ENCODE measurements at regions not wholly inside any gene's neighbourhood (a gene's known extent, or its start where the extent isn't known, plus 50 kb on each side); places are given as distances from the start of the nearest gene placed in this dataset.

DNA sequence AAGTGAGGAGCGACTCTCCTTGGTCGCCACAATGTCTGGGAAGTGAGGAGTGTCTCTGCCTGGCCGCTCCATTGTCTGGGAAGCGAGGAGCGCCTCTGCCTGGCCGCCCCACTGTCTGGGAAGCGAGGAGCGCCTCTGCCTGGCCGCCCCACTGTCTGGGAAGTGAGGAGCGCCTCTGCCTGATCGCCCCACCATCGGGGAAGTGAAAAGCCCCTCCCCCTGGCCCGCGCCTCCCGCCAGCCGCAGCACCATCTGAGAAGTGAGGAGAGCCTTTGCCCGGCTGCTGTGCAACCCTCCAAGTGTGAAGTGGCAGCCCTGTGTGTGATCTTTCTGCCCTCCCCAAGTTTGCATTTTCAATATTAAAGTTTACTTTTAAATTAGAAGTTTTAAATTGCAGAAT, 95.0 kb upstream of the PPP2R5A start:
- DNase-seq (ENCODE audit: low spot score): no peak

DNA sequence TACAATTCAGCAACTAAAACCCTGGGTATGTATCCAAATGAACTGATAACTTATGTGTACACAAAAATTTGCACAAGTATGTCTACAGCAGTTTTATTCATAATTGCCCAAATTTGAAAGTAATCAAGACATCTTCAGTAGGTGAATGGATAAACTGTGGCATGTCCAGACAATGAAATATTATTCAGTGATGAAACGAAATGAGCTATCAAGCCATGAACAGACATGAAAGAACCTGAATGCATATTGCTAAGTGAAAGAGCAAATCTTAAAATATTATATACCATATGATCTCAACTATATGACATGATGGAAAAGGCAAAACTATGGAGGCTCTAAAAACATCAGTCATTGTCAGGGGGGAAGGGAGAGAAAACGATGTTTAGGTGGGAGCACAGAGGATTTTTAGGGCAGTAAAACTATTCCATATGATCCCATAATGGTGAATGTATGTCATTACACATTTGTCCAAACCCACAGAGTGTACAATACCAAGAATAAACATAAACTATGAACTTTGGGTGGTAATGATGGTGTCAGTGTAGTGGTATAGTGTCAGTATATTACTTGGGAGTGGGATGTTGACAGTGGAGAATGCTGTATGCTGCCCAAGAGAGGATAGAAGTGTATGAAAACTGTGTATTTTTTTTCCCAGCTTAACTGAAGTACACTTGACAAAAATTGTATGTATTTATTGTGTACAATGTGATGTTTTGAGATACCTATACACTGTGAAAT, 92.8 kb upstream of the PPP2R5A start:
- DNase-seq (ENCODE audit: low spot score): no peak

DNA sequence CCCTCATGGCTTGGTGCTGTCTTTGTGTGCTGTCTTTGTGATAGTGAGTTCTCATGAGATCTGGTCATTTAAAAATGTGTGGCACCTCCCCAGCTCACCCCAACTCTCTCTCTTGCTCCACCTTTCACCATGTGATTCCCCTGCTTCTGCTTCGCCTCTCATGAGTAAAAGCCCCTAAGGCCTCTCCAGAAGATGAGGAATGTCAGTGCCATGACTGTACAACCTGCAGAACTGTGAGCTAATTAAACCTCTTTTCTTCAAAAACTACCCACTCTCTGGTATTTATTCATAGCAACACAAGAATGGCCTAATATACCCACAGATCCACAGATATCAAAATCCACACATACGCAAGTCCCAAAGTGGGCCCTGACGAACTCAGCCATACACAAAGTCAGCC, 88.9 kb upstream of the PPP2R5A start:
- no peak for DNase-seq (ENCODE audit: low spot score)

DNA sequence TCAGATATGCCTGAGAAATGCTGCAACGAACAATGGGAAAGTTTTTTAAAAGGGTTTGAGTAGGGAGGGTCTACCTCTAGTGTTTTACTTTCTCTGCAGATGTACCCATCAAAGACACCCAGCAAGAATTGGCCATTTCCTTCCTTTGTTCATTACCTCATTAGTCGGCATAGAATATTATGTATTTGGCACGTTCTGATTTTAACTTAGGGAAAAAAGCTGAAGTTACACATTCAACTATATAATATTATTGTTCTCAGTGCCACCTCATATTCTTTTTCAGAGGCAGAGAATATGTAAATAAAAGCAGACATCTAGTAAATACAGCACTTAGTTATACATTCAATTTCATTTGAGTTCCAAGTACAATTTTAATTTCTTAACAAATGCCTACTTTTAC, 83.7 kb upstream of the PPP2R5A start:
- no peak for DNase-seq (ENCODE audit: low spot score)

GRCh38 chr1:212203630-212204029, 81.6 kb upstream of the PPP2R5A start:
- DNase-seq (ENCODE audit: low spot score): no peak

GRCh38 chr1:212205006-212205405, 80.2 kb upstream of the PPP2R5A start:
- DNase-seq (ENCODE audit: low spot score): no peak

GRCh38 chr1:212205843-212206242, 79.4 kb upstream of the PPP2R5A start:
- no peak for DNase-seq (ENCODE audit: low spot score)

- DNase-seq (ENCODE audit: low spot score): no peak
Observed at GRCh38 chr1:212207118-212207517, 78.1 kb upstream of the PPP2R5A start.

DNA sequence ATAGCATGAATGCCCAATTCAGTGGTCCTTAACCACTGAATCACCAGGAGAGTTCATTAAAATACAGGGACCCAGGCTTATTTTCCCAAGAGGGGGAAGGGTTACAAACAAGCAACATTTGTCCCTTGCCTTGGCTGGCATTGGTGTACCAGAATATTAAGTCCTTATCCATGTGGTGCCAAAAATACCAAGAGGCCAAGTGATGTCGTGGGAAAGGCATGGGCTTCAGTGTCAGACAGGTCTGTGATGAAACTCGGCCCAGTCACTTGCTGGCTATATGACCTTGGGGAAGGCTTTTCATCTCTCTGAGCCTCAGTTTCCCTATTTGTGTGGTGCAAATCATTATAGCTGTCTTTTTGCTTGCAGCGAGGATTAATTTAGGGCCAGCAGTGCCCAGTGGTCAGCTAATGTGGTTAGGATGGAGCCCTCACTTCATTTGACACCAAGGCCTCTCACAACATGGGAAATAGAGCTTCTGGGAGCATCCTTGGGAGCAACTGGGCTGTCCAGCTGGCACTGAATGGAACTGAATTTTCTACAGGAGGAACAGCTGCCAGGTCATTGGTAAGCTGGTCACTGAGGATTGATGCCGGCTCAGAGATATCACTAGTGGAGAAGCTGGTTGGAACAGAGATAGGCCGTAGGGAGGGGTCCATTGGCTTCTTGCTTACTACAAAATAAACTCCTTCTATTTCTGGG, 77.2 kb upstream of the PPP2R5A start:
- no peak for DNase-seq (ENCODE audit: low spot score)

DNA sequence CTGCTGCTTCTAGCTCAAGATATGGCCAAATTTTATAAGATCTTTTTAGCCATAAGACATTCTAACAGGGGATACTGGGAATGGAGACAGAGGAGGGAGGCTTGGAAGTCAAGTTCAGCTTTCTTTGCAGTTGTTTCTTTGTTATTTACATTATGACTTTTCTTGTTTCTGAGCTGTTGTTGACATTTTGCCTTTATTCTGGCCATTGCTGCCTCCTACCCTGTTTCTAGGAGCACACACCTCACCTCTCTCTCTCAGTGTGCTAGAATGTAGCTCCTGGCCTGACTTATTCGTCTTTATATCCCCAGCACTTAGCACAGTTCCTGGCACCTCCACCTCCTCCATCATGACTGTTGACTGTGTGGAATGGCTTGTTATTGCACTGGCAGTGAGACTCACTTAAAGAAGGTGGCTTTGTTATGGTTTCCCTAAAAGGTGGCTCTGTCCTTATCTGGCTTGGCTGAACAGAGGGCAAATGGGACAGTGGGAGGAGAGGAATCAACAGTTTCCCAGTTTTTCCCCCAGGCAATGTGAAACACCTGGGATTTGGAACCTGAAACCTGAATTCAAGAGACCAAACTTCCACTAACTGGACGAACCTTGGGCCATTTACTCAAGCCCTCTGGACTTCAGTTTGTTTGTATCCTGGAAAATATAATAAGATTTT, 76.1 kb upstream of the PPP2R5A start:
- DNase-seq (ENCODE audit: low spot score): no peak

- no peak for DNase-seq (ENCODE audit: low spot score)
Observed at GRCh38 chr1:212211371-212211770, 73.8 kb upstream of the PPP2R5A start.

GRCh38 chr1:212212343-212212742, 72.9 kb upstream of the PPP2R5A start:
- DNase-seq (ENCODE audit: low spot score): no peak

- no peak for DNase-seq (ENCODE audit: low spot score)
Observed at GRCh38 chr1:212212906-212213305, 72.3 kb upstream of the PPP2R5A start.

GRCh38 chr1:212213784-212214183, 71.4 kb upstream of the PPP2R5A start:
- DNase-seq (ENCODE audit: low spot score): no peak

DNA sequence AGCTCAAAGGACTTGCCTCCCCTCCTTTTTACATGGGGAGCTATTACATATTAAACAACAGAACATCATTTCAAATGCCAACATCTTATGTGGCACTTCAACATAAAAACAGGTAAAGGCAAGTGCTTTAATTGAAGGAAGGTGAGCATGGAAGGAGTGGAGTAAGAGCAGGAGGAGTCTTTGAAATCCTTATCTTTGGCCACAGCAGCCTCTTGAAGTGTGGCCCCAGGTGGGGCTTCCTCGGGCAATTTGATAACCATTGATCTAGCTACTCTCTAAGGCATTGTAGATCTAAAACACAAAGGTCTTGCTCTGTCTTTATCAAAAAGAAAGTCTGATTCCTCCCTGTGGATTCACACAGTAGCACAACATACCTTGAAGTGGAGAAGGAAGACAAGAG, 70.9 kb upstream of the PPP2R5A start:
- no peak for DNase-seq (ENCODE audit: low spot score)

DNA sequence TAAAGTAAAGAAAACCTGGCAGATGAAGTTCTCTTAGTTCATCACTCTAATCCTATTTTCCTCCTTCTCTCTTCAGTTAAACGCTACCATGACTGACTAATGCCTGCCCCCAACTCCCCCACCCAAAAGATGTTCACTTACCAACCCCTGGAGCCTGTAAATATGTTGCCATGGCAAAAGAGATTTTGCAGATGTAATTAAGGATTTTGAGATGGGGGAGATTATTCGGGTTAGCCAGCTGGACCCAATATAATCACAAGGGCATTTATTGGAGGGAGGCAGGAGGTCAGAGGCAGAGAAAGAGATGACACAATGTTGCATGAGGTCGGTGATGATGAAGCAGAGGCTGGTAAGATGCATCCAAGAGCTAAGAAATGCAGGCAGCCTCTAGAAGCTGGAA, 69.3 kb upstream of the PPP2R5A start:
- no peak for DNase-seq (ENCODE audit: low spot score)

GRCh38 chr1:212217633-212218032, 67.6 kb upstream of the PPP2R5A start:
- no peak for DNase-seq (ENCODE audit: low spot score)

GRCh38 chr1:212218065-212218464, 67.1 kb upstream of the PPP2R5A start:
- no peak for DNase-seq (ENCODE audit: low spot score)

DNA sequence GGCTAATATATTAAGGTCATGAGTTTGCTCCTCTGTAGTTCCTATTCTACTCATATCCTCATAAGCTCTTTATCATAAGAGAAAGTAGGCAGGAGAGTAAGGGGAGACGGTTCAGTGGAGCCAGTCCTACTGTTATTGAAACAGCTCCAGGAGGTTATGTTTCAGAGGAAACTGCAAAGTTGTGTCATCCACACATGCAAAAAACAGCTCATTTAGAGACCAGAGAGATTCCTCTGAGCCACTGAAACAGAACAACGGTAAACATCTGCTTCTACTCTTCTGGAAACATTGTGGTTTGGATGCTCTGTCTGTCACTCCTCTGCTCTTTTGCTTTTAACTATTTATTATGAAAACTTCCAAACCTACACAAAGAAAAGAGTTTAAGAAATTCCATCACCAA, 66.3 kb upstream of the PPP2R5A start:
- peak; percentile 58 for DNase-seq (ENCODE audit: low spot score)

DNA sequence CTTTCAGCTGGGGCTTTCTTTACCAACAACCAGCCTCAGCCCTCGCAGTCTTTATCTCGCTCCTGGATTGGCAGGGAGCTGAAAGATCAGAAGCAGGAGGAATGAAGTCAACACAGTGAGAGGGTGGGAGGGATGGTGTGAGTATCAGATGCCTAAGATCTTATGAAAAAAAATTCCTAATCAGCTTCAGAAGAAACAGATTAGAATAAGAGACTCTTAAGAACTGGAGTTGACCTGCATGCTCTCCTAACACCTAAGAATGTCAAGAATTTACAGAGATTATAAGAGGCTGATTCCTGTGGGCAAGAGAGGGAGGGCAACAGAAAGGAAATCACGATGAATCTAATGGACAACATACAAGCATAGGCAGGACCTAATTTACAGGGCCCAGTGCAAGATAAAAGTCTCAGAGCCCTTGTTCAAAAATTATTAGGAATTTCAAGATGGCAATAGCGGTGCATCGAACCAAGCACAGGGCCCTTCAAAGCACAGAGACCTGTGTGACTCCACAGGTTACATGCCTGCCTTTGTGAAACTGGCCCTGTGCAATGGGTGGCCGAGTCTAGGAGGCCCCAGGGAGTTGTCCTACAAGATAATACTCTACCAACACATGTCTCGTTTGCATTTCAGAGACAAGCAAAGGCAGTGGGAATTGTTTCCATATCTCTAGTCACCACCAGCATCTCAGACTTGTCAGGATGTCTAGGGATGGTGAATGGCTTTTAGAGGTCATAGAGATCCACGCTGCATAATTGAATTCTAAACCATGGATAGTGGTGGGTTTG, 65.3 kb upstream of the PPP2R5A start:
- no peak for DNase-seq (ENCODE audit: low spot score)

- DNase-seq (ENCODE audit: low spot score): no peak
Observed at GRCh38 chr1:212221801-212222200, 63.4 kb upstream of the PPP2R5A start.

DNA sequence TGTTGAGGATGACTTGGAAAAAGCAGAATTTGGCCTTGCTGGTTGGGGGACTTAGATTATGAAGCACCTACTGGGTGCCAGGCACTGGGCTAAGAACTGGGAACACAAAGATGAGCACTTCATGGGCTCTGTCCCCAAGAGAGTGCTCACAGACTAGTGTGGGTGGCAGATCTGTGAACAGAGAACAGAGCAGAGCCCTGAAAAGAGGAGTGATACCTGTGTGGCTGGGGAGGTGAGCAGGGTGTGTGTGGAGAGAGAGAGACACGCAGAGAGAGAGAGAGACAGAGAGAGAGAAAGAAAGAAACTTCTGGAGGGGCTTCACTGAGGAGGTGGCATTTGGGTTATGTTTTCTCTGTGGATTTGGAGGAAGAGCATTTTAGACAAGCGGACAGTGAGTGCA, 61.1 kb upstream of the PPP2R5A start:
- DNase-seq (ENCODE audit: low spot score): no peak

GRCh38 chr1:212225416-212225815, 59.8 kb upstream of the PPP2R5A start:
- DNase-seq (ENCODE audit: low spot score): no peak
